SK-N-SH (cell line): ENCODE measurements at regions not wholly inside any gene's neighbourhood (a gene's known extent, or its start where the extent isn't known, plus 50 kb on each side); places are given as distances from the start of the nearest gene placed in this dataset.

ENCODE experiments used
- CTCF ChIA-PET: fragments of 300-600, 350-600 bp; formaldehyde crosslinking; extraction: SDS; loops from one replicate; lab custom pipeline; 2021; lab: Yijun Ruan, JAX
- POLR2A ChIA-PET: fragments of 350-600 bp; sonication (Branson Sonifier 250); formaldehyde crosslinking; extraction: SDS; loops from one replicate; lab custom pipeline; 2020; ENCODE audit warnings: antibody characterized with exemption, inconsistent platforms; lab: Yijun Ruan, JAX
- DNase-seq: peaks from one replicate; pipeline ENCODE4 v3.0.0; 2012
- H2AFZ ChIP-seq: fragments of 200-600 bp; sonication (generic); 2 replicates; pipeline ENCODE4 v1.8.1; 2016; ENCODE audit warnings: antibody characterized with exemption, mild to moderate bottlenecking, low read depth
- H3F3A ChIP-seq: fragments of 200-600 bp; sonication (generic); replicated peaks from 2 replicates; pipeline ENCODE3; 2016; ENCODE audit warnings: antibody characterized with exemption, mild to moderate bottlenecking; ENCODE audit not compliant: insufficient read depth
- H3K27ac ChIP-seq, 2 experiments: fragments of 200-500 bp in 1 of 2; fragments of 200-600 bp in 1 of 2; sonication (Bioruptor generic) in 1 of 2; sonication (generic), shearing (Covaris generic) in 1 of 2; 2 replicates each; pipeline versions ENCODE4 v1.5.1 to v1.6.1; 2014 to 2016; ENCODE audit warnings: low read depth in 2 of 2, inconsistent platforms in 1 of 2, low read length in 1 of 2, mild to moderate bottlenecking in 1 of 2, mixed read lengths in 1 of 2
- H3K27me3 ChIP-seq: fragments of 200-600 bp; sonication (generic), shearing (Covaris generic); 2 replicates; pipeline ENCODE4 v1.6.1; 2016; ENCODE audit warnings: mixed run types; ENCODE audit not compliant: insufficient read depth
- H3K36me3 ChIP-seq, 2 experiments: fragments of 200-500 bp in 1 of 2; fragments of 200-600 bp in 1 of 2; sonication (Bioruptor generic) in 1 of 2; sonication (generic) in 1 of 2; replicated peaks in 1 of 2; 2 replicates each; pipeline versions ENCODE3 to v1.5.1; 2014 to 2016; ENCODE audit warnings: low read length in 1 of 2, mild to moderate bottlenecking in 1 of 2; ENCODE audit not compliant: insufficient read depth in 2 of 2, control insufficient read depth in 1 of 2
- H3K4me1 ChIP-seq, 2 experiments: fragments of 200-500 bp in 1 of 2; fragments of 200-600 bp in 1 of 2; sonication (Bioruptor generic) in 1 of 2; sonication (generic), shearing (Covaris generic) in 1 of 2; 2 replicates each; pipeline versions ENCODE4 v1.5.1 to v1.6.1; 2014 to 2016; ENCODE audit warnings: low read depth in 1 of 2, low read length in 1 of 2, mixed run types in 1 of 2; ENCODE audit not compliant: insufficient read depth in 2 of 2, control insufficient read depth in 1 of 2
- H3K4me2 ChIP-seq: fragments of 200-600 bp; sonication (generic), shearing (Covaris generic); 2 replicates; pipeline ENCODE4 v1.6.1; 2017; ENCODE audit warnings: mixed run types
- H3K4me3 ChIP-seq, 2 experiments: fragments of 200-500 bp in 1 of 2; fragments of 200-600 bp in 1 of 2; sonication (Bioruptor generic) in 1 of 2; sonication (generic), shearing (Covaris generic) in 1 of 2; 2 replicates each; pipeline versions ENCODE4 v1.5.1 to v1.8.1; 2014 to 2016; ENCODE audit warnings: low read depth in 2 of 2, inconsistent platforms in 1 of 2, low read length in 1 of 2, mild to moderate bottlenecking in 1 of 2, mixed read lengths in 1 of 2, moderate library complexity in 1 of 2
- H3K79me2 ChIP-seq: fragments of 200-600 bp; sonication (generic); 2 replicates; pipeline ENCODE4 v1.8.1; 2017; ENCODE audit warnings: mild to moderate bottlenecking; ENCODE audit not compliant: insufficient read depth
- H3K9ac ChIP-seq: fragments of 200-600 bp; sonication (generic); 2 replicates; pipeline ENCODE4 v1.6.1; 2017; ENCODE audit warnings: mixed run types
- H3K9me2 ChIP-seq: fragments of 200-600 bp; sonication (generic); 2 replicates; pipeline ENCODE4 v1.6.1; 2017; ENCODE audit warnings: mixed run types
- H3K9me3 ChIP-seq: fragments of 200-600 bp; sonication (generic); 2 replicates; pipeline ENCODE4 v1.6.1; 2017; ENCODE audit warnings: mixed run types, mild to moderate bottlenecking, moderate library complexity
- H4K20me1 ChIP-seq: fragments of 200-600 bp; sonication (generic); 2 replicates; pipeline ENCODE4 v1.6.1; 2017; ENCODE audit warnings: mild to moderate bottlenecking, mixed run types; ENCODE audit not compliant: insufficient read depth
- CHD2 ChIP-seq: fragments of 150-350 bp; IDR thresholded peaks from 2 replicates; pipeline ENCODE4 v1.6.1; 2018; ENCODE audit warnings: low read length; ENCODE audit not compliant: partially characterized antibody
- ELF1 ChIP-seq: IDR thresholded peaks from 2 replicates; pipeline ENCODE4 v1.4.0; 2012
- EZH2phosphoT487 ChIP-seq: fragments of 200-600 bp; sonication (generic); IDR thresholded peaks from 2 replicates; pipeline ENCODE4 v1.6.1; 2017; ENCODE audit warnings: low read depth, mixed run types, mild to moderate bottlenecking, antibody characterized with exemption, moderate library complexity, borderline replicate concordance
- FOXJ3 ChIP-seq: sonication (generic); formaldehyde crosslinking; IDR thresholded peaks from 2 replicates; pipeline ENCODE4 v1.5.1; 2020; ENCODE audit warnings: mild to moderate bottlenecking, missing genetic modification reagents
- JUND ChIP-seq: IDR thresholded peaks from 2 replicates; pipeline ENCODE4 v1.4.0; 2012
- MXI1 ChIP-seq: IDR thresholded peaks from 2 replicates; pipeline ENCODE4 v1.6.1; 2012; ENCODE audit warnings: mild to moderate bottlenecking, low read depth, low read length, improper control_type of control experiment
- NFIC ChIP-seq: IDR thresholded peaks from 2 replicates; pipeline ENCODE4 v1.4.0; 2012; ENCODE audit warnings: borderline replicate concordance
- NRF1 ChIP-seq: IDR thresholded peaks from 2 replicates; pipeline ENCODE4 v1.6.1; 2012; ENCODE audit warnings: low read depth, mild to moderate bottlenecking, low read length
- POLR2AphosphoS5 ChIP-seq: IDR thresholded peaks from 2 replicates; pipeline ENCODE4 v1.6.1; 2012; ENCODE audit warnings: low read depth, low read length
- RAD21 ChIP-seq: IDR thresholded peaks from 2 replicates; pipeline ENCODE4 v1.6.1; 2012; ENCODE audit warnings: mild to moderate bottlenecking, low read length
- RFX5 ChIP-seq: IDR thresholded peaks from 2 replicates; pipeline ENCODE4 v1.6.1; 2012; ENCODE audit warnings: mild to moderate bottlenecking, improper control_type of control experiment, low read length
- SIN3A ChIP-seq: IDR thresholded peaks from 2 replicates; pipeline ENCODE4 v1.6.1; 2012; ENCODE audit warnings: low read depth, mild to moderate bottlenecking, low read length, moderate library complexity, borderline replicate concordance
- WGBS: methylation state at CpG from one replicate; pipeline ENCODE4 v1.1.6; 2017; ENCODE audit warnings: low lambda C conversion rate; 5-methylcytosine and 5-hydroxymethylcytosine counted together
- TF ChIP-seq, protein P1 (sequence below): IDR thresholded peaks from 2 replicates; pipeline ENCODE4 v1.4.0; 2012; ENCODE audit warnings: low read depth, borderline replicate concordance
- TF ChIP-seq, protein P2 (sequence below): fragments of 150-350 bp; IDR thresholded peaks from 2 replicates; pipeline ENCODE4 v1.6.1; 2017; ENCODE audit warnings: antibody characterized with exemption, low read length, low read depth, borderline replicate concordance
- TF ChIP-seq, protein P3 (sequence below): fragments of 200-600 bp; sonication (generic); IDR thresholded peaks from 2 replicates; pipeline ENCODE4 v1.6.1; 2017; ENCODE audit warnings: antibody characterized with exemption, mild to moderate bottlenecking, moderate library complexity
- TF ChIP-seq, protein P4 (sequence below): IDR thresholded peaks from 2 replicates; pipeline ENCODE4 v1.6.1; 2012; ENCODE audit warnings: mild to moderate bottlenecking, low read depth, low read length, moderate library complexity
- TF ChIP-seq, protein P5 (sequence below): IDR thresholded peaks from 2 replicates; pipeline ENCODE4; 2012

DNA sequence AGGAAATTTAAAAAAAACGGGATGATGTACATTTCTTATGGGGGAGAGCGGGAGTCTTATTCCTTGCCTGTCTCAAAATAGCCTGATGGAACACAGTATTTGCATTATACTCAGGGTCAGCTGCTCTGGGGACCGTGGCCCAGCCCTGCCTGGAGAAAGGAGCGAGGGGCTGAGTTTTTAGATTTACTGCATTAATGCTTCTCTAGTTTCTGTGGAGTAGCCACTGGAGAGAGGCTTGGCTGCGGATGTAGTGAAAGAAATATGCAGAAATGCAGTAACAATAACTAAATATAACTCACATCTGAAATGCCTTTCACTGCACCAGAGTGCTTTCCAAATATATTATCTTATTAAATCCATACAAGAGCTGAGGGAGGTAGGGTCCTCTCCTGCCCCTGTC is 87.6 kb upstream of the MAP1LC3B2 start:
- DNase-seq = no peak
- WGBS = 76% methylated on average over 5 of the region's 5 CpGs
- no peaks in the 10 kb centered on the region for H4K20me1 ChIP-seq
- CTCF ChIA-PET = interaction anchor here (1.6 kb wide), 1 partner anchor 28 kb away, joined by 3 read pairs; no protein-coding TSS in a partner anchor
- H3K4me3 ChIP-seq = no peak overlapping the region
- H3K36me3 ChIP-seq = no peaks in the 10 kb centered on the region
- POLR2A ChIA-PET = no interaction called here
- no peaks in the 10 kb centered on the region for H3K4me1 ChIP-seq
- no peak overlapping the region for H2AFZ ChIP-seq
- no peaks in the 10 kb centered on the region for H3K9me2 ChIP-seq
- no peaks in the 10 kb centered on the region for H3K9me3 ChIP-seq
- H3K79me2 ChIP-seq = no peaks in the 10 kb centered on the region
- no peaks in the 10 kb centered on the region for H3K27me3 ChIP-seq
- no peak overlapping the region for H3K9ac ChIP-seq
- H3F3A ChIP-seq = no peaks in the 10 kb centered on the region
- H3K4me2 ChIP-seq = no peak overlapping the region
- H3K27ac ChIP-seq = no peak overlapping the region
- TF ChIP-seq, protein P1, sequence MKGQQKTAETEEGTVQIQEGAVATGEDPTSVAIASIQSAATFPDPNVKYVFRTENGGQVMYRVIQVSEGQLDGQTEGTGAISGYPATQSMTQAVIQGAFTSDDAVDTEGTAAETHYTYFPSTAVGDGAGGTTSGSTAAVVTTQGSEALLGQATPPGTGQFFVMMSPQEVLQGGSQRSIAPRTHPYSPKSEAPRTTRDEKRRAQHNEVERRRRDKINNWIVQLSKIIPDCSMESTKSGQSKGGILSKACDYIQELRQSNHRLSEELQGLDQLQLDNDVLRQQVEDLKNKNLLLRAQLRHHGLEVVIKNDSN = no peak
- no peak for TF ChIP-seq RFX5

DNA sequence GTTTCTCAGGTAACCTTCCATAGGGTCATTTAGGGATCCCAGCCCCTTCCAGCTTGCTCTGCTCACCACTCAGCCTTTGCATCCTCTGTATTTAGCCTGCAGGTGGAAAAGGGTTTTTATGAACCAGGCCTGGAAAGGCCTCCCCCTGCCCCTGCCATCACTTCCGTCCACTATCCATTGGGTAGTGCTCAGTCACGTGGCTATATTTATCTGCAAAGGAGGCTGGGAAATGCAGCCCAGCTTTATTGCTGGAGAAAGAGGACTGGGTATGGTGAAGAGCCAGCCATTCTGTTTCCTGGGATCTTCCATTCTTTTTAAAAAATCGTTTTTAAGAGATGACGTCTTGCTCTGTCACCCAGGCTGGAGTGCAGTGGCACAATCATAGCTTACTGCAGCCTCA is 87.0 kb upstream of the MAP1LC3B2 start:
- Histone ChIP-seq H3F3A (no peaks in the 10 kb centered on the region), H3K4me2 (no peak overlapping the region), H3K9me3 (no peaks in the 10 kb centered on the region), H3K79me2 (no peaks in the 10 kb centered on the region), H3K4me1 (no peaks in the 10 kb centered on the region), H3K27me3 (no peaks in the 10 kb centered on the region), H3K9me2 (no peaks in the 10 kb centered on the region), H4K20me1 (no peaks in the 10 kb centered on the region), H3K9ac (no peak overlapping the region), H3K27ac (no peak overlapping the region), H3K36me3 (no peaks in the 10 kb centered on the region), H2AFZ (no peak overlapping the region), H3K4me3 (no peak overlapping the region)
- CTCF ChIA-PET = interaction anchor here (1.6 kb wide), 1 partner anchor 28 kb away, joined by 3 read pairs; no protein-coding TSS in a partner anchor
- POLR2A ChIA-PET = no interaction called here
- 57% methylated on average over 4 of the region's 4 CpGs for WGBS
- DNase-seq = no peak
- TF ChIP-seq, protein P1 = no peak
- TF ChIP-seq, protein P2, sequence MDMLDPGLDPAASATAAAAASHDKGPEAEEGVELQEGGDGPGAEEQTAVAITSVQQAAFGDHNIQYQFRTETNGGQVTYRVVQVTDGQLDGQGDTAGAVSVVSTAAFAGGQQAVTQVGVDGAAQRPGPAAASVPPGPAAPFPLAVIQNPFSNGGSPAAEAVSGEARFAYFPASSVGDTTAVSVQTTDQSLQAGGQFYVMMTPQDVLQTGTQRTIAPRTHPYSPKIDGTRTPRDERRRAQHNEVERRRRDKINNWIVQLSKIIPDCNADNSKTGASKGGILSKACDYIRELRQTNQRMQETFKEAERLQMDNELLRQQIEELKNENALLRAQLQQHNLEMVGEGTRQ = no peak
- TF ChIP-seq EZH2phosphoT487 = no peak
- TF ChIP-seq ELF1 = no peak
- TF ChIP-seq MXI1 = no peak
- TF ChIP-seq, protein P3, sequence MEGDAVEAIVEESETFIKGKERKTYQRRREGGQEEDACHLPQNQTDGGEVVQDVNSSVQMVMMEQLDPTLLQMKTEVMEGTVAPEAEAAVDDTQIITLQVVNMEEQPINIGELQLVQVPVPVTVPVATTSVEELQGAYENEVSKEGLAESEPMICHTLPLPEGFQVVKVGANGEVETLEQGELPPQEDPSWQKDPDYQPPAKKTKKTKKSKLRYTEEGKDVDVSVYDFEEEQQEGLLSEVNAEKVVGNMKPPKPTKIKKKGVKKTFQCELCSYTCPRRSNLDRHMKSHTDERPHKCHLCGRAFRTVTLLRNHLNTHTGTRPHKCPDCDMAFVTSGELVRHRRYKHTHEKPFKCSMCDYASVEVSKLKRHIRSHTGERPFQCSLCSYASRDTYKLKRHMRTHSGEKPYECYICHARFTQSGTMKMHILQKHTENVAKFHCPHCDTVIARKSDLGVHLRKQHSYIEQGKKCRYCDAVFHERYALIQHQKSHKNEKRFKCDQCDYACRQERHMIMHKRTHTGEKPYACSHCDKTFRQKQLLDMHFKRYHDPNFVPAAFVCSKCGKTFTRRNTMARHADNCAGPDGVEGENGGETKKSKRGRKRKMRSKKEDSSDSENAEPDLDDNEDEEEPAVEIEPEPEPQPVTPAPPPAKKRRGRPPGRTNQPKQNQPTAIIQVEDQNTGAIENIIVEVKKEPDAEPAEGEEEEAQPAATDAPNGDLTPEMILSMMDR = no peak
- no peak for TF ChIP-seq NFIC
- TF ChIP-seq, protein P4, sequence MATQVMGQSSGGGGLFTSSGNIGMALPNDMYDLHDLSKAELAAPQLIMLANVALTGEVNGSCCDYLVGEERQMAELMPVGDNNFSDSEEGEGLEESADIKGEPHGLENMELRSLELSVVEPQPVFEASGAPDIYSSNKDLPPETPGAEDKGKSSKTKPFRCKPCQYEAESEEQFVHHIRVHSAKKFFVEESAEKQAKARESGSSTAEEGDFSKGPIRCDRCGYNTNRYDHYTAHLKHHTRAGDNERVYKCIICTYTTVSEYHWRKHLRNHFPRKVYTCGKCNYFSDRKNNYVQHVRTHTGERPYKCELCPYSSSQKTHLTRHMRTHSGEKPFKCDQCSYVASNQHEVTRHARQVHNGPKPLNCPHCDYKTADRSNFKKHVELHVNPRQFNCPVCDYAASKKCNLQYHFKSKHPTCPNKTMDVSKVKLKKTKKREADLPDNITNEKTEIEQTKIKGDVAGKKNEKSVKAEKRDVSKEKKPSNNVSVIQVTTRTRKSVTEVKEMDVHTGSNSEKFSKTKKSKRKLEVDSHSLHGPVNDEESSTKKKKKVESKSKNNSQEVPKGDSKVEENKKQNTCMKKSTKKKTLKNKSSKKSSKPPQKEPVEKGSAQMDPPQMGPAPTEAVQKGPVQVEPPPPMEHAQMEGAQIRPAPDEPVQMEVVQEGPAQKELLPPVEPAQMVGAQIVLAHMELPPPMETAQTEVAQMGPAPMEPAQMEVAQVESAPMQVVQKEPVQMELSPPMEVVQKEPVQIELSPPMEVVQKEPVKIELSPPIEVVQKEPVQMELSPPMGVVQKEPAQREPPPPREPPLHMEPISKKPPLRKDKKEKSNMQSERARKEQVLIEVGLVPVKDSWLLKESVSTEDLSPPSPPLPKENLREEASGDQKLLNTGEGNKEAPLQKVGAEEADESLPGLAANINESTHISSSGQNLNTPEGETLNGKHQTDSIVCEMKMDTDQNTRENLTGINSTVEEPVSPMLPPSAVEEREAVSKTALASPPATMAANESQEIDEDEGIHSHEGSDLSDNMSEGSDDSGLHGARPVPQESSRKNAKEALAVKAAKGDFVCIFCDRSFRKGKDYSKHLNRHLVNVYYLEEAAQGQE = no peak
- TF ChIP-seq RAD21 = no peak
- no peak for TF ChIP-seq POLR2AphosphoS5
- TF ChIP-seq CHD2 = no peak
- no peak for TF ChIP-seq FOXJ3 (CRISPR knock-in tag)
- TF ChIP-seq, protein P5, sequence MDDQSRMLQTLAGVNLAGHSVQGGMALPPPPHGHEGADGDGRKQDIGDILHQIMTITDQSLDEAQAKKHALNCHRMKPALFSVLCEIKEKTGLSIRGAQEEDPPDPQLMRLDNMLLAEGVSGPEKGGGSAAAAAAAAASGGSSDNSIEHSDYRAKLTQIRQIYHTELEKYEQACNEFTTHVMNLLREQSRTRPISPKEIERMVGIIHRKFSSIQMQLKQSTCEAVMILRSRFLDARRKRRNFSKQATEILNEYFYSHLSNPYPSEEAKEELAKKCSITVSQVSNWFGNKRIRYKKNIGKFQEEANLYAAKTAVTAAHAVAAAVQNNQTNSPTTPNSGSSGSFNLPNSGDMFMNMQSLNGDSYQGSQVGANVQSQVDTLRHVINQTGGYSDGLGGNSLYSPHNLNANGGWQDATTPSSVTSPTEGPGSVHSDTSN = no peak
- no peak for TF ChIP-seq SIN3A
- TF ChIP-seq JUND = no peak
- no peak for TF ChIP-seq NRF1
